BJ (cell line): ENCODE measurements at regions not wholly inside any gene's neighbourhood (a gene's known extent, or its start where the extent isn't known, plus 50 kb on each side); places are given as distances from the start of the nearest gene placed in this dataset.

Source experiments
- CTCF ChIA-PET: fragments of 350-600 bp; formaldehyde crosslinking; extraction: SDS; loops from one replicate; lab custom pipeline; 2021; ENCODE audit warnings: antibody characterized with exemption, inconsistent platforms; lab: Yijun Ruan, JAX
- POLR2A ChIA-PET: fragments of 300-600 bp; sonication (Branson Sonifier 250); formaldehyde crosslinking; extraction: SDS; loops from one replicate; lab custom pipeline; 2021; ENCODE audit warnings: antibody characterized with exemption; lab: Charles Lee
- DNase-seq: peaks from one replicate; pipeline ENCODE4 v3.0.0-alpha.2; 2011; ENCODE audit warnings: low read depth
- H3K27me3 ChIP-seq: 2 replicates; pipeline ENCODE4 v1.6.0; 2011; ENCODE audit warnings: low read length; ENCODE audit not compliant: control insufficient read depth, insufficient read depth
- H3K36me3 ChIP-seq: 2 replicates; pipeline ENCODE4 v1.5.1; 2011; ENCODE audit warnings: low read length; ENCODE audit not compliant: control insufficient read depth, insufficient read depth
- H3K4me3 ChIP-seq: 2 replicates; pipeline ENCODE4 v1.5.1; 2011; ENCODE audit warnings: low read depth, mild to moderate bottlenecking, control low read depth, low read length
- TF ChIP-seq, protein P1 (sequence below): IDR thresholded peaks from 2 replicates; pipeline ENCODE4 v1.5.1; 2011; ENCODE audit warnings: low read depth, mild to moderate bottlenecking, control low read depth, inconsistent platforms, low read length, moderate library complexity; ENCODE audit not compliant: insufficient read depth

DNA sequence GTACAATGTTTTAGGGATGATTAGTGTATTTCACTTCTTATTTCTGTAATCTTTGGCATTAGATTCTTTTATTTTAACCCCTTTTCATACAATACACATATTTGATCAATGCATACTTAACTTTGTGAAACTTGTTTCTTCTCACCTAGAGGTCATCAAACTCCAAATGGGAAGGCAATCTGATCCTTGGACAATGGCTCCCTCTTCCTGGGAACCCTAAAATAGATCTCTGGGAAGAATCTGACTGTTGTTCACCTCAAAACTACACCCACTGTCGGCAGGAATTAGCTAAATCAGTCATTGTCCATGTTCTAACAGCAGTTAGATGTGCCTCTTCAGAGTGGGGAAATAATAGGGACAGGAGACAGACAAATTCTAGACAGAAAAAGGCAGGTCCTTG lies 707.4 kb upstream of the CHORDC1 start:
- POLR2A ChIA-PET = no interaction called here
- CTCF ChIA-PET = no interaction called here
- DNase-seq = no peak
- no peak overlapping the region for H3K4me3 ChIP-seq
- TF ChIP-seq, protein P1, sequence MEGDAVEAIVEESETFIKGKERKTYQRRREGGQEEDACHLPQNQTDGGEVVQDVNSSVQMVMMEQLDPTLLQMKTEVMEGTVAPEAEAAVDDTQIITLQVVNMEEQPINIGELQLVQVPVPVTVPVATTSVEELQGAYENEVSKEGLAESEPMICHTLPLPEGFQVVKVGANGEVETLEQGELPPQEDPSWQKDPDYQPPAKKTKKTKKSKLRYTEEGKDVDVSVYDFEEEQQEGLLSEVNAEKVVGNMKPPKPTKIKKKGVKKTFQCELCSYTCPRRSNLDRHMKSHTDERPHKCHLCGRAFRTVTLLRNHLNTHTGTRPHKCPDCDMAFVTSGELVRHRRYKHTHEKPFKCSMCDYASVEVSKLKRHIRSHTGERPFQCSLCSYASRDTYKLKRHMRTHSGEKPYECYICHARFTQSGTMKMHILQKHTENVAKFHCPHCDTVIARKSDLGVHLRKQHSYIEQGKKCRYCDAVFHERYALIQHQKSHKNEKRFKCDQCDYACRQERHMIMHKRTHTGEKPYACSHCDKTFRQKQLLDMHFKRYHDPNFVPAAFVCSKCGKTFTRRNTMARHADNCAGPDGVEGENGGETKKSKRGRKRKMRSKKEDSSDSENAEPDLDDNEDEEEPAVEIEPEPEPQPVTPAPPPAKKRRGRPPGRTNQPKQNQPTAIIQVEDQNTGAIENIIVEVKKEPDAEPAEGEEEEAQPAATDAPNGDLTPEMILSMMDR = no peak
- no peaks in the 10 kb centered on the region for H3K27me3 ChIP-seq
- H3K36me3 ChIP-seq = no peaks in the 10 kb centered on the region

DNA sequence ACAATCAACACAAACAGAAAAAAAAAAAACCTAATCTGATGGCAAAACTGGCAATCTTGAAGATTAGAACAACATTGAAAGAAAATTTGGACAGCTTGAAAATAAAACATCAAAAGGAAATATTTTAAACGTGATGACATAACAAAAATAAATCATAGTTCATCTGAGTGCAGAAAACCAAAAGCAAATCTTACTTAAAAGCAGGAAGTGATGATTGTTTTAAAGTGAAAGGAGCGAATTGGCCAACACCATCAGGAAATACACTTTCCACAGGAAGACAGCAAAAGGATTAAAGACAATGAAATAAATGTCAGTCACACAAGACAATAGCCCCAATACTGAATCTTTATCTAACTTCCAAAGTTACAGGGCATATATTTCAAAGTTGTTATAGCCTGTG lies 696.5 kb upstream of the CHORDC1 start:
- ChIA-PET POLR2A (no interaction called here), CTCF (no interaction called here)
- no peaks in the 10 kb centered on the region for H3K27me3 ChIP-seq

DNA sequence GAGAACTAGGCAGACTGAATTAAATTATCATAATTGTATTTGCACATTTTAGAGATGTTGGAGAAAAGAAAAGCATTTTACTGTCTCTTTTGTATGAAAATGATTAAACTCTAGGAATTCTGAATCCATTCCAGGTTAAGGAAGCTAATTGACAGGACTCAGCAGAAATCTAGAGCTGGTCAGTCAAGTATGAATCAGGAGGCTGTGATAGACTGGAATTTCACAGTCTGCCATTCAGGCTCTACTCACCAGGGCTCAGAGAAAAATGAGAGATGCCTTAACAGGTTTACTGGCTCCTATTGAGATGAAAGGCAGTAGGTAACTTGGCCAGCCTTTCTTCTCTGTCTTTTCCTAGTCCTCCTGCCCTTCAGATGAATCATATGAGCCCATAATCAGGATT lies 693.9 kb upstream of the CHORDC1 start:
- no peaks in the 10 kb centered on the region for H3K27me3 ChIP-seq
- no peak overlapping the region for H3K4me3 ChIP-seq
- DNase-seq = no peak
- no peaks in the 10 kb centered on the region for H3K36me3 ChIP-seq
- ChIA-PET POLR2A (no interaction called here), CTCF (no interaction called here)
- TF ChIP-seq, protein P1 = no peak

More for the DNA sequence above, 696.5 kb upstream of the CHORDC1 start:
- H3K4me3 ChIP-seq = no peak overlapping the region
- no peaks in the 10 kb centered on the region for H3K36me3 ChIP-seq
- TF ChIP-seq, protein P1 = no peak
- DNase-seq = no peak

DNA sequence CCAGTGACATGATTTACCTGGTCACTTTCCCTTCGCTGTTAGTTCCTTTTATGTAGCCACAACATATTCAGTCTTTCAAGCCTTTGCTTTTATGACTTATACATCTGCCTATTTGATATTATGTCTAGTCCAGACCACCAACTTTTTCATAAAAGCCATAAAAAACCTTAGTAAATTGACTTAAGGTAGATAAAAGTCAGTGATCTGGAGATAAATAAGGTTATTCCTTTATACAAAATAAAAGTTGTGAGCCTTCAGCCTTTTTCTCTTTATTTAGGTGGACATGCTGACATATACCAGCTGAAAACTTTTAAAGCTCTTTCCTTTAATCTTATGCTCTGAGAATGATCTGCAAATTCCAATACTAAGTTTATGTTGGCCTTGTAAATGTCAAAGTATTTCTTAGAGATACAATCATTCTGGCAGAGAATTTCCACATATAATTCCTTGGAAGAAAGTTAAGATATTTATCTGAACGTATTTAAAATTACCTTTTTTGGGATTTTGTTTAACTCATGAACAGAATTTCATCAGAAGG lies 690.4 kb upstream of the CHORDC1 start:
- no peaks in the 10 kb centered on the region for H3K27me3 ChIP-seq
- no peak overlapping the region for H3K4me3 ChIP-seq
- ChIA-PET POLR2A (no interaction called here), CTCF (no interaction called here)
- TF ChIP-seq, protein P1 = no peak
- DNase-seq = no peak
- H3K36me3 ChIP-seq = no peaks in the 10 kb centered on the region

DNA sequence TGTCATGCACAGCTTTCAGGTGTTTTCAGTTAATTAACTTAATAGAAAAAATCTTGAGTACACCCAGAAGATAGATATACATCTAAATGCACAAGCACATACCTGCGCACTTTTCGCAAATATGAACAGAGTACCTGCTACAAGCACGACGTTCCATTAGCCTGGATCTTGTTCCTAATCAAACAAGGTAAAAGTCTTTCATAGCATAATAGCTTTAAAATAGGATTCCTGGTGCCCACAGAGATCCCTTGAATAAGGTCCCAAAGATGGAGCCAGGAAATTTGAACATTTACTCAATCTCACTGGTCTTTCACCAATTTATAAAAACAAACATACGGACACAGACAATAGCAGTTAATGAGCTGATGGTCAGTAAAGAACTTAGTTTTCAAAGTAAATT lies 689.8 kb upstream of the CHORDC1 start:
- ChIA-PET POLR2A (no interaction called here), CTCF (no interaction called here)
- TF ChIP-seq, protein P1 = no peak
- no peaks in the 10 kb centered on the region for H3K27me3 ChIP-seq
- no peaks in the 10 kb centered on the region for H3K36me3 ChIP-seq
- no peak overlapping the region for H3K4me3 ChIP-seq
- DNase-seq = no peak
